Activated CD4-positive, alpha-beta memory T cell treated with anti-CD3 and anti-CD28 coated beads for 36 hours (primary cell): ENCODE measurements at regions not wholly inside any gene's neighbourhood (a gene's known extent, or its start where the extent isn't known, plus 50 kb on each side); places are given as distances from the start of the nearest gene placed in this dataset.

Experiments
- CTCF ChIA-PET: fragments of 350-600 bp; sonication (Branson Sonifier 250); formaldehyde crosslinking; loops from one replicate; lab custom pipeline; 2021; ENCODE audit warnings: antibody characterized with exemption, inconsistent platforms; lab: Charles Lee
- POLR2A ChIA-PET: fragments of 350-600 bp; sonication (Branson Sonifier 250); formaldehyde crosslinking; loops from one replicate; lab custom pipeline; 2021; ENCODE audit warnings: antibody characterized with exemption; lab: Charles Lee
- DNase-seq: peaks from one replicate; pipeline ENCODE4 v3.0.0-alpha.2; 2020
- H3K27ac Mint-ChIP-seq: one replicate; pipeline ENCODE4 v1.8.0; 2021; ENCODE audit warnings: mixed read lengths
- H3K27me3 Mint-ChIP-seq: one replicate; pipeline ENCODE4 v1.8.0; 2021; ENCODE audit warnings: mixed read lengths
- H3K36me3 Mint-ChIP-seq: one replicate; pipeline ENCODE4 v1.8.0; 2021; ENCODE audit warnings: mixed read lengths
- H3K4me1 Mint-ChIP-seq: one replicate; pipeline ENCODE4 v1.8.0; 2021; ENCODE audit warnings: low read depth, mixed read lengths
- H3K4me3 Mint-ChIP-seq: one replicate; pipeline ENCODE4 v1.8.0; 2021; ENCODE audit warnings: mild to moderate bottlenecking, mixed read lengths
- H3K9me3 Mint-ChIP-seq: one replicate; pipeline ENCODE4 v1.8.0; 2021; ENCODE audit warnings: mixed read lengths
- intact Hi-C: fragments of 100-400 bp; cut with micrococcal nuclease; formaldehyde crosslinking; loops from one replicate; pipeline ENCODE4 v1.15.1; 2023

GRCh38 chr2:120878970-120879369 lies 143.3 kb downstream of the GLI2 start:
- H3K36me3 Mint-ChIP-seq = no peaks in the 10 kb centered on the region
- DNase-seq = no peak
- H3K9me3 Mint-ChIP-seq = no peaks in the 10 kb centered on the region
- intact Hi-C loops = no loop called here
- no peak overlapping the region for H3K27ac Mint-ChIP-seq
- CTCF ChIA-PET = no interaction called here
- POLR2A ChIA-PET = no interaction called here
- peaks cover 4% of the 10 kb centered on the region for H3K27me3 Mint-ChIP-seq
- no peak overlapping the region for H3K4me3 Mint-ChIP-seq
- no peaks in the 10 kb centered on the region for H3K4me1 Mint-ChIP-seq

GRCh38 chr2:120879431-120880295 lies 144.0 kb downstream of the GLI2 start:
- Mint-ChIP-seq H3K27ac (no peak overlapping the region), H3K4me1 (no peaks in the 10 kb centered on the region), H3K9me3 (no peaks in the 10 kb centered on the region), H3K27me3 (peaks cover 4% of the 10 kb centered on the region), H3K4me3 (no peak overlapping the region), H3K36me3 (no peaks in the 10 kb centered on the region)
- CTCF ChIA-PET = no interaction called here
- POLR2A ChIA-PET = no interaction called here
- no peak for DNase-seq
- intact Hi-C loops = no loop called here

- Mint-ChIP-seq H3K9me3 (no peaks in the 10 kb centered on the region), H3K36me3 (no peaks in the 10 kb centered on the region), H3K4me3 (no peak overlapping the region), H3K27ac (no peak overlapping the region), H3K27me3 (peaks cover 4% of the 10 kb centered on the region), H3K4me1 (no peaks in the 10 kb centered on the region)
- CTCF ChIA-PET = no interaction called here
- POLR2A ChIA-PET = no interaction called here
- intact Hi-C loops = no loop called here
- no peak for DNase-seq
Observed at GRCh38 chr2:120880381-120880780, 144.7 kb downstream of the GLI2 start.

DNA sequence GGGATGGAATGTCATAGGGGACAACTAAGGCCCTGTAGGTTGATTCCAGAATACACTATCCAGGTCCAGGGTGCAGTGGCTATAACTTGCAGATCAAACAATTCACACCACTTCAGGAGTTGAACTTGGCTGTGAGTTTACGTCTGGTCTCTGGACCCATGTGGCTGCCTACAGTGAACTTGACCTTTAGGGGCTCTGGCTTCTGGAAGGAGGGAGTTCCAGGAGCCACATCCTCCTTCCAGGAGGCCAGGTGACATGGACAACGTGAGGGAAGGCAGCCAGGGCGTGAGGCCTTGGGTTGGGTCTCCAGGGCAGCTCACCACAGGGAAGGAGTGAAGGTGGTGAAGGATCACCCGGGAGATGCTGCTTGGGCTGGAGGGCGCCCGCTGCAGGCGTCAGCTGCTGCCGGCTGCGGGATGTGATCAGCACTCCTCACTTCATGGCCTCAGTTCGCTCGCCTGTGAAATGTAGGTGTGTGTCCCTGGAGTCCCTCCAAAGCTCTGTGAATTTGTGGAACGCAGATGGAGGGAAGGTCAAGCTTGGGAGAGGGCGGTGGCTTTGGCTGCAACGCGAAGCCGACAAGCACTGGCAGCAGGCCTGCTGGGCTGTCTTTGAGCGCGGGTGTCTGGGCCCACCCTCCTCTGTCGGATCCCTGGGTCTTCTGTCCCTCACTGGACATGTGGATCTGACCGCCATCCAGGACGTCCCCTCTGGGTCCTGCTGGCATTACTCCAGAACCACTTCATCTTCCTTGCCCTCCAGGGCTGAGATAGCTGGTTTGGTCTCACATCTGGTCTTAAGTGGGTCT lies 146.5 kb downstream of the GLI2 start:
- Mint-ChIP-seq H3K27ac (no peak overlapping the region), H3K4me1 (no peaks in the 10 kb centered on the region), H3K36me3 (no peaks in the 10 kb centered on the region), H3K27me3 (peaks cover 4% of the 10 kb centered on the region), H3K4me3 (no peak overlapping the region), H3K9me3 (no peaks in the 10 kb centered on the region)
- DNase-seq = no peak
- intact Hi-C loops = no loop called here
- CTCF ChIA-PET = no interaction called here
- POLR2A ChIA-PET = no interaction called here

DNA sequence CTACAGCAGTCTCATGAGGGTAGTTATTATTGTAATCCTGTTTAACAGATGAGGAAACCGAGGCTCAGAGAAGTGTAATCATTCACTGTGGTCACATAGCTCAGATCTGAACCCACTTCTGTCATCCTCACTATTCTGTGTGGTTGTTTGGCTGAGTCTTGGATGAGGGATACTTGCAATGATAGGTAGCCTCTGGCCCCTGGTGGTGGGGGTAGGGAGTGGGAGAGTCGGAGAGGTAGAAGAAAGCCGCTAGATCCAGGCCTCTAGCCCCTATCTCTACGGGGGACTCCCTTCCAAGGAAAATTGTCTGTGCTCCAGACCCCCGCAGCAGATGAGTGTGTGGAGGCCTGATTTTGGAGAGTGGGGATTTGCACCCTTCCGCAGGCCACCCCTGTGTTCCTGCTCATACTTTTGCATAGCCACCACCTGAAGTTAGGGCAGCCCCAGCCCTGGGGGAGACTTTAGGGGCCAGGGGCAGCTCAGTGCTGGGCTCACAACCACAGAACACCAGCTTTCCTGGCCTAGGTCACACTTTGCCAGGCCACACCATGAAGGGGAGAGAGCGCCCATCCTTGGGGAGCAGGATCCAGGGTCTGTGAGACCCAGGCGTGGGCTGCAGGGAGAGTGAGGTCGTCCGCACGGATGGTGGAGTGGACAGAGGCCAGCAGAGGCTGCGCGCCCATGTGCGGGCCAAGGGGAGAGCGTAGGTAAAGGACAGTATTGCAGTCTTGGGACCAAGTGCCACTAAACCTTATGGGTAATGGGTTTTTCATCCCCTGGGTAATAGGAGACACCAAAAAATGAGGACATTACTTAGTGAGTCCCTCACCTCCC lies 148.2 kb downstream of the GLI2 start:
- Mint-ChIP-seq H3K4me3 (no peak overlapping the region), H3K27ac (no peak overlapping the region), H3K9me3 (no peaks in the 10 kb centered on the region), H3K36me3 (no peaks in the 10 kb centered on the region), H3K27me3 (peaks cover 4% of the 10 kb centered on the region), H3K4me1 (no peaks in the 10 kb centered on the region)
- ChIA-PET CTCF (no interaction called here), POLR2A (no interaction called here)
- DNase-seq = no peak
- intact Hi-C loops = no loop called here

GRCh38 chr2:120884472-120885290 lies 149.0 kb downstream of the GLI2 start:
- DNase-seq = no peak
- no peaks in the 10 kb centered on the region for H3K36me3 Mint-ChIP-seq
- ChIA-PET POLR2A (no interaction called here), CTCF (no interaction called here)
- H3K27ac Mint-ChIP-seq = no peak overlapping the region
- no peaks in the 10 kb centered on the region for H3K9me3 Mint-ChIP-seq
- H3K4me1 Mint-ChIP-seq = no peaks in the 10 kb centered on the region
- intact Hi-C loops = no loop called here
- no peak overlapping the region for H3K4me3 Mint-ChIP-seq
- no peaks in the 10 kb centered on the region for H3K27me3 Mint-ChIP-seq

DNA sequence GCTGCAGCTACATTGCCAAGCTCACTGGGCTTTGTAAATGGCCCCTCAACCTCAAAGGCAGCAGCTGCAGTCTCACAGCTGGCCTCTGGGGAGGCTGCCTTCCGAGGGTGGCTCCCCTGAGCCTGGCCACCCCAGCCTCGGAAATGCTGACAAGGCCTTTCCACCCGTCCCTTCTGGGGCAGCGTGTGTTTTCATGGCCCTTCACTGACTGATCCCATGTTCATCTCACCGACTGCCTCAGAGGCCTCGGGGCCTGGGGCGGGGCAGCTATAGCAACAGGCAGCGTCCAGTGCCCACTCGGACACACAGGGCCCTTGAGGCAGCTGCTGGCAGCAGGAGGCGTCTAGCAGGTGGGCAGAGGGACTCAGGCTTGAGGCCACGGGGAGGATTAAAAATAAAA lies 149.7 kb downstream of the GLI2 start:
- ChIA-PET CTCF (no interaction called here), POLR2A (no interaction called here)

GRCh38 chr2:120885749-120886148 lies 150.1 kb downstream of the GLI2 start:
- intact Hi-C loops = no loop called here
- Mint-ChIP-seq H3K9me3 (no peaks in the 10 kb centered on the region), H3K4me1 (no peaks in the 10 kb centered on the region), H3K36me3 (no peaks in the 10 kb centered on the region), H3K27ac (no peak overlapping the region), H3K27me3 (no peaks in the 10 kb centered on the region), H3K4me3 (no peak overlapping the region)
- DNase-seq = no peak
- ChIA-PET CTCF (no interaction called here), POLR2A (no interaction called here)

More for the DNA sequence above, 149.7 kb downstream of the GLI2 start:
- no peak overlapping the region for H3K4me3 Mint-ChIP-seq
- no peaks in the 10 kb centered on the region for H3K9me3 Mint-ChIP-seq
- no peak overlapping the region for H3K27ac Mint-ChIP-seq
- H3K36me3 Mint-ChIP-seq = no peaks in the 10 kb centered on the region
- H3K4me1 Mint-ChIP-seq = no peaks in the 10 kb centered on the region
- DNase-seq = no peak
- intact Hi-C loops = no loop called here
- no peaks in the 10 kb centered on the region for H3K27me3 Mint-ChIP-seq

DNA sequence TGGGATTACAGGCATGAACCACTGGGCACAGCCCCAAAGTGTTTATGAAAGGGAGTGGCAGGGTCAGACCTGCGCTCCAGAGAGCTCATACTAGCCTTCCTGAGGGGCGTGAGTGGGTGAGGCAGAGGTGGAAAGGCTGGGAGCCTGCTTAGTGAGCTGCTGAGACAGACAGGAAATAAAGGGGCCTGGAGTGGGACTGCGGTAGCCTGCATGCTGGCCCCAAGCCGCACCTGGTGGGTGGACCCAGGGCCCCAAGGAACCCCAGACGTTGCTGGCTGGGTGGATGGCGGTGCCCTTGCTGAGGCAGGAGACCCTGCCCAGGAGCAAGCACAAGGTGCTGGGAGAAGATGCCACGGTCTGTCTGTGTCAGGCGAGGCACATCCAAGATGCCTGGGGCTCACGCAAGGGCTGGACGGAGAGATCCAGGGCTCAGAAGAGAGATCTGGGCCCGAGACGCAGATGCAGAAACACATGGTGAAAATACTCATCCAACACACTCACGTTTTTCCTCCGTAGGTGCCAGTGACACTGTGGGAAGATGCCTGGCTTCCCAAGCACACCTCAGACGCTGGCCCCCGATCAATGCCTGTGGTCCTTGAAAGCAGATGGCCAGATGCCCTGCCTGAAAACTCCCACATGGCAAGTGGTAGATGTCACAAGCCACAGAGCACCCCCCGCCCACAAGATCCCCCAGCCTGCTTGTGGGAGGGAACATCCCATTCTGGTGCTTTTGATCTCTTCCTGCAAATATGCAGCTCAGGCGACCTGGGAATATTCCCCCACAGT lies 151.1 kb downstream of the GLI2 start:
- H3K27me3 Mint-ChIP-seq = no peaks in the 10 kb centered on the region
- H3K36me3 Mint-ChIP-seq = no peaks in the 10 kb centered on the region
- H3K9me3 Mint-ChIP-seq = no peaks in the 10 kb centered on the region
- CTCF ChIA-PET = no interaction called here
- H3K27ac Mint-ChIP-seq = no peak overlapping the region
- DNase-seq = no peak
- POLR2A ChIA-PET = no interaction called here
- no peaks in the 10 kb centered on the region for H3K4me1 Mint-ChIP-seq
- no peak overlapping the region for H3K4me3 Mint-ChIP-seq
- intact Hi-C loops = no loop called here

GRCh38 chr2:120887320-120887697 lies 151.6 kb downstream of the GLI2 start:
- Mint-ChIP-seq H3K4me1 (no peaks in the 10 kb centered on the region), H3K4me3 (no peak overlapping the region), H3K36me3 (no peaks in the 10 kb centered on the region), H3K27ac (no peak overlapping the region), H3K9me3 (no peaks in the 10 kb centered on the region), H3K27me3 (no peaks in the 10 kb centered on the region)
- ChIA-PET CTCF (no interaction called here), POLR2A (no interaction called here)
- intact Hi-C loops = no loop called here
- DNase-seq = no peak

DNA sequence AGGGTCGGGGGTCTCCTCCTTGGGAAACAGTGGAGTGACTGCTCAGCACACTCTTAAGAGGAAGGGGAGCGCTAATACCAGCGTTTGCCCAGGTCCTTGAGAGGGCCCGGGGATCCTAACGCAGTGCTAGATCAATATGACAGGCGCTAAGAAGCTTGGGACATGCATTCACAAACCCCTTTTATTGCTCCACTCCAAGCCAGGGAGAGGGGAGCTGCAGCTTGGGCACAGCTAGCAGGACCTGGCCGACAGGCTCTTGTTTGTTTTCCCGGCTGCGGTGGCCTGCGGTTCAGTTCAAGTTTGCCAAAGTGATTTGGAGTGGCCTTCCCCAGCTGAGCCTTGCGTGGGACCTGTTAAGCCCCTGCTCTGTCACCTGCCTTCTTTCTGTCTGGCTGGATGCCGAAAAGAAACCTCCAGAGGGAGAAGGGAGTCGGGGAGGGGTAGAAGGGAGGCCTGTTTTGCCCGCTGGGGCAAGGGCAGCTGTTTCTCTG lies 152.1 kb downstream of the GLI2 start:
- POLR2A ChIA-PET = no interaction called here
- no peaks in the 10 kb centered on the region for H3K36me3 Mint-ChIP-seq
- H3K9me3 Mint-ChIP-seq = no peaks in the 10 kb centered on the region
- intact Hi-C loops = no loop called here
- no peaks in the 10 kb centered on the region for H3K4me1 Mint-ChIP-seq
- no peaks in the 10 kb centered on the region for H3K27me3 Mint-ChIP-seq
- no peak for DNase-seq
- no peak overlapping the region for H3K27ac Mint-ChIP-seq
- H3K4me3 Mint-ChIP-seq = no peak overlapping the region
- CTCF ChIA-PET = no interaction called here
